ENCODE measurements at regions not wholly inside any gene's neighbourhood (a gene's known extent, or its start where the extent isn't known, plus 50 kb on each side); places are given as distances from the start of the nearest gene placed in this dataset.

DNA sequence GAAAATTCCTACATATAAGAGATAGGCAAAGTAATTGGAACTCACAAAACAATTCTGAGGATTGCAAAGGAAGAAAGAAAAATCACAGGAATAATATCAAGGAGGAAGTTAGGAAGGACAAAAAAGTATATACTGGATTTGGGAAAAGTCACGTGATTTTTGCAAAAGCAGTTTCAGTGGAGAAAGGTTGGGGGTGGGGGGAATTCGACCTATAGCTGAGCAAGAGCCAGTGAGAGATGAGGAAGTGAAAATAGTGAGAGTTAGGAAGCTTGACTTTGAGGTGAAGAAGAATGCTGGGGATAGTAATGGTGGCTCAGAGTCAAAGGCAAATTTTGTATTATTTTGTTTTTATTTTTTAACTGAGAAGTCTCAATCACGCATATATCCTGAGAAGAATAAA lies 438.0 kb upstream of the PMFBP1 start:
- TF ChIP-seq, protein P1, sequence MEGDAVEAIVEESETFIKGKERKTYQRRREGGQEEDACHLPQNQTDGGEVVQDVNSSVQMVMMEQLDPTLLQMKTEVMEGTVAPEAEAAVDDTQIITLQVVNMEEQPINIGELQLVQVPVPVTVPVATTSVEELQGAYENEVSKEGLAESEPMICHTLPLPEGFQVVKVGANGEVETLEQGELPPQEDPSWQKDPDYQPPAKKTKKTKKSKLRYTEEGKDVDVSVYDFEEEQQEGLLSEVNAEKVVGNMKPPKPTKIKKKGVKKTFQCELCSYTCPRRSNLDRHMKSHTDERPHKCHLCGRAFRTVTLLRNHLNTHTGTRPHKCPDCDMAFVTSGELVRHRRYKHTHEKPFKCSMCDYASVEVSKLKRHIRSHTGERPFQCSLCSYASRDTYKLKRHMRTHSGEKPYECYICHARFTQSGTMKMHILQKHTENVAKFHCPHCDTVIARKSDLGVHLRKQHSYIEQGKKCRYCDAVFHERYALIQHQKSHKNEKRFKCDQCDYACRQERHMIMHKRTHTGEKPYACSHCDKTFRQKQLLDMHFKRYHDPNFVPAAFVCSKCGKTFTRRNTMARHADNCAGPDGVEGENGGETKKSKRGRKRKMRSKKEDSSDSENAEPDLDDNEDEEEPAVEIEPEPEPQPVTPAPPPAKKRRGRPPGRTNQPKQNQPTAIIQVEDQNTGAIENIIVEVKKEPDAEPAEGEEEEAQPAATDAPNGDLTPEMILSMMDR (IDR thresholded peaks at IDR 0.05): no peak

DNA sequence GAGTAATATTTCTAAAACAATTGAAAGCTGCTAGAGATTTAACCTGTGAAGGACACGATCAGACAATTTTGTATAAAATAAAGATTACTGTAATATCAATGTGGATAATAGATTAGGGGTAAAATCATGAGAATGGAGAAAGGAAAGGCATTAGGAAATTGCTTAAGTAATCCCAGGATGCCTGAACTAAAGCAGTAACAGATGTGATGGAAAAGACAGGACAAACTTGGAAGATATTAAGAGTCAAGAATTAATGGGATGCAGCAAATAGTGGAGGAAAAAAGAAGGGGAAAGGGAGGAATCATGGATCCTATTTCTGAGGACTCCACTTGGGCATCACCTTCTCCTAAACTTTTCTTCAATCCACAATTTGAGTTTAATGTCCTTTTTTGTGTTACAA lies 437.1 kb upstream of the PMFBP1 start:
- TF ChIP-seq, protein P1 (IDR thresholded peaks at IDR 0.05): no peak

DNA sequence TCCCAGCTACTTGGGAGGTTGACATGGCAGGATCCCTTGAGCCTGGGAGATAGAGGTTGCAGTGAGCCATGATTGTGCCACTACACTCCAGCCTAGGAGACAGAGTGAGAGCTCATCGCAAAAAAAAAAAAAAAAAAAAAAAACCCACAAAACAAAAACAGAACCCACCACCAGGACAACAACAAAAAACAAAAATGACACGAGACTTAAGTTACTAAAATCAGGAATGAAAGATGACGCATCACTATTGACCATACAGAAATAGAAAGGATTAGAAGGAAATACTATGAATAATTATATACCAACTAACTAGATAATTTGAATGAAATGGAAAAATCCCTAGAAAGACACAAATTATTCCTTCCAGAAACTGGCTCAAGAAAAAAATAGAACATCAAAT lies 432.4 kb upstream of the PMFBP1 start:
- TF ChIP-seq, protein P1 (IDR thresholded peaks at IDR 0.05): no peak

DNA sequence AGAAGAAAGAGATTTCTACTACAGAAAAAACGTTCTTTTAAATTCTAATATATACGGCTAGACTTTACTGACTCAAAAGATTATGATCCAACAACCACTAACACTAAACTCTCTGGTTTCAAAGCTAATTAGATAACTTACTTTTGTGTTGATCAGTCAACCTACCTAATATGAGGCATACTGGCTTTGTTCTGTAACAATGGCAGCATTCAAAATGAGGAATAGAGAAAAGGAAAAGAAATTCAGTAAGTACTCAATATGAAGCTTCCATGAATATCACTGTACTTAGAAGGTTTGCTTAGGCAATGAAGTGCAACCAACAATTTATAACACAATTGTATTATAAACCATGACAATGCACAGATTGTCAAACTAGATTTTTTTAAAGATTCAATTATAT lies 430.5 kb upstream of the PMFBP1 start:
- TF ChIP-seq, protein P1 (IDR thresholded peaks at IDR 0.05): no peak

DNA sequence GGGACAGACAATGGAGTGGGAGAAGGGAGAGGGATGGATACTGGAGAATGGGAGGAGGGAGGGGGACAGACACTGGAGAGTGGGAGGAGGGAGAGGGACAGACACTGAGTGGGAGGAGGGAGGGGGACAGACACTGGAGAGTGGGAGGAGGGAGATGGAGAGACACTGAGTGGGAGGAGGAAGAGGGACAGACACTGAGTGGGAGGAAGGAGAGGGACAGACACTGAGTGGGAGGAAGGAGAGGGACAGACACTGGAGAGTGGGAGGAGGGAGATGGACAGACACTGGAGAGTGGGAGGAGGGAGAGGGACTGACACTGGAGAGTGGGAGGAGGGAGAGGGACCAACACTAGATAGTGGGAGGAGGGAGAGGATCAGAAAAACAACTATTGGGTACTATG lies 426.7 kb upstream of the PMFBP1 start:
- TF ChIP-seq, protein P1 (IDR thresholded peaks at IDR 0.05): no peak

DNA sequence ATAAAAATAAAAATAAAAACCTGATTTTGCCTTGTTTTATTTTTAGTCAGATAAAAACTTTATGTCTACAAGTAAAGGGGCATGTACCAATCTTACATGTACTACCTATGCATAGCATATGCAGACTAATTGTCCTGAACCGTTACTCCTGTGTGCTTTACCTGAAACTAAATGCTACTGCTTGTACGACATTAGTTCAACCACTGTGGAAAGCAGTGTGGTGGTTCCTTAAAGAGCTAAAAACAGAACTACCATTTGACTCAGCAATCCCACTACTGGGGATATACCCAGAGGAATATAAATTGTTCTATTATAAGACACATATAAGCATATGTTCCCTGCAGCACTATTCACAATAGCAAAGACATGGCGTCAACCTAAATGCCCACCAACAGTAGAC lies 426.0 kb upstream of the PMFBP1 start:
- TF ChIP-seq, protein P1 (IDR thresholded peaks at IDR 0.05): no peak

DNA sequence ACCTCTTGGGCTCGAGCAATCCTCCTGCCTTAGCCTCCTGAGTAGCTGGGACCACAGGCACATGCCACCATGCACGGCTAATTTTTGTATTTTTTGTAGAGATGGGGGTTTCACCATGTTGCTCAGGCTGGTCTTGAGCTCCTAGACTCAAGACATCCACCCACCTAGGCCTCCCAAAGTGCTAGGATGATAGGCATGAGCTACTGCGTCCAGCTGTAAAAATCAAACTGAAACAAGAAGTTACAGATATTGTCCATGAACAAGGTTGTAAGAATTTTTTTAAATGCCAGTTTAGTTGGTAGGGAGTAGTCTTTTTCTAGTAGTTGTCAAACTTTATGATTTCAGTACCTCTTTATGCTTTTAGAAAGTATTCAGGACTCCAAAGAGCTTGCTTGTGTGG lies 424.4 kb upstream of the PMFBP1 start:
- TF ChIP-seq, protein P1 (IDR thresholded peaks at IDR 0.05): no peak

DNA sequence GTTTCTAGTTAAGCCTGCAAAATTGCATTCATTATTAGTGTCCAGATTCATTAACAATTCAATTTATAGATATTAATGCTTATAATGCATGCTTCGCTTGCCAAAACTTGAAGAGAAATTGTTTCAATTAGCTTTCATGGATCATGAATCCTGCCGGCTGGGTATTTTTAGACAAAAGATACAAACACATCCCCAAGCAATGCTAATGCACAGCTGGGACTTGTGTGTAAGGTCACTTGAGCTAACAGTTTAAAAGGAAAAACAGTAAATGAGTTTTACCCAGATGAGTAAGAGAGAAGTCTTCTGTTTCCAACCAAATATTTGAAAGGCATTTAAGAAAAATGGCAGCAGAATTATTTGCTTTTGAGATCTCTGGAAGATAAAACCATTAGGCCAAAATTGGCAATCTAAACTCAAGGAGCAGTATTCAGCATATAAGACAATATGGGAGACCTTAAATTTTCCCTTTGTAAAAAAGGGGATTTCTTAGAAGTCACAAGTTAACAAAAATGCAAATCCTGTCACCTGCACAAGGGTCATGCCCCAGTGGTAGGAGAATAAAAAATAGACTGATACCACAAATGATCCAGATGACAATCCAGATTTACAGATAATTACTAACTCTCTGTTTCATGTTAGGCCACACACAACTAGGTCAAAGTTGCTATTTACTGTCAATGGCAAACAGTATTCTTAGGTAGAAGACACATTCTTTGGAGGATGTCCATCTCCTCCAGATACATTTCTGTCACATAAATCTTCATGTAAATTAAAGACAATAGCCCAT lies 418.4 kb upstream of the PMFBP1 start:
- TF ChIP-seq, protein P1 (IDR thresholded peaks at IDR 0.05): no peak
